ENCODE measurements at regions not wholly inside any gene's neighbourhood (a gene's known extent, or its start where the extent isn't known, plus 50 kb on each side); places are given as distances from the start of the nearest gene placed in this dataset.

GRCh38 chr20:7817286-7817685 lies 123.0 kb downstream of the HAO1 start:
- no peak overlapping the region for H2BK15ac ChIP-seq (ENCODE audit: low read depth, poor library complexity, severe bottlenecking)
- no peaks in the 10 kb centered on the region for H3K79me1 ChIP-seq (replicated peaks; ENCODE audit: low read length, poor library complexity, severe bottlenecking)
- no peak overlapping the region for H2BK12ac ChIP-seq (ENCODE audit: low read length in 2 of 2)
- no peak overlapping the region for H3K4me2 ChIP-seq (ENCODE audit: low read length, poor library complexity, severe bottlenecking)
- no peaks in the 10 kb centered on the region for H3K27me3 ChIP-seq (ENCODE audit: control insufficient read depth in 1 of 2, insufficient read depth in 1 of 2, low read length in 2 of 2)
- no peak overlapping the region for H2BK120ac ChIP-seq (ENCODE audit: low read depth, low read length)
- no CpG with 5 or more reads among the region's 1 CpG for WGBS
- H3K14ac ChIP-seq (ENCODE audit: low read length in 2 of 2) = no peak overlapping the region
- H3K27ac ChIP-seq (ENCODE audit: low read length, poor library complexity, severe bottlenecking) = no peak overlapping the region
- no peak overlapping the region for H3K4ac ChIP-seq (ENCODE audit: low read depth in 1 of 2, low read length in 2 of 2)
- H2BK5ac ChIP-seq (ENCODE audit: low read depth, low read length, poor library complexity, severe bottlenecking) = no peak overlapping the region
- H3K9ac ChIP-seq (ENCODE audit: low read length) = no peak overlapping the region
- no peak overlapping the region for H3K4me3 ChIP-seq (ENCODE audit: insufficient read depth in 1 of 2, low read depth in 1 of 2, low read length in 2 of 2)
- H2AK5ac ChIP-seq (ENCODE audit: low read length, severe bottlenecking) = no peak overlapping the region
- H3K18ac ChIP-seq (ENCODE audit: low read depth in 1 of 2, low read length in 2 of 2) = no peak overlapping the region
- no peak overlapping the region for H3K23ac ChIP-seq (ENCODE audit: low read length in 2 of 2)
- H3K36me3 ChIP-seq (ENCODE audit: control insufficient read depth in 1 of 2, insufficient read depth in 2 of 2, low read depth in 1 of 2, low read length in 2 of 2) = no peaks in the 10 kb centered on the region
- H3K4me1 ChIP-seq (ENCODE audit: control insufficient read depth, insufficient read depth, low read depth, low read length) = no peaks in the 10 kb centered on the region
- H2AFZ ChIP-seq (ENCODE audit: low read depth, low read length) = no peak overlapping the region
- no peak overlapping the region for H4K8ac ChIP-seq (ENCODE audit: low read length)
- H3K9me3 ChIP-seq (ENCODE audit: control insufficient read depth, low read length) = peaks cover 1% of the 10 kb centered on the region
- no peak for DNase-seq
- H4K91ac ChIP-seq (ENCODE audit: low read length) = no peak overlapping the region

- Histone ChIP-seq H3K36me3 (ENCODE audit: control insufficient read depth in 1 of 2, insufficient read depth in 2 of 2, low read depth in 1 of 2, low read length in 2 of 2) (no peaks in the 10 kb centered on the region), H3K9me3 (ENCODE audit: control insufficient read depth, low read length) (no peaks in the 10 kb centered on the region), H3K27me3 (ENCODE audit: control insufficient read depth in 1 of 2, insufficient read depth in 1 of 2, low read length in 2 of 2) (no peaks in the 10 kb centered on the region), H3K18ac (ENCODE audit: low read depth in 1 of 2, low read length in 2 of 2) (no peak overlapping the region), H2BK120ac (ENCODE audit: low read depth, low read length) (no peak overlapping the region), H3K4ac (ENCODE audit: low read depth in 1 of 2, low read length in 2 of 2) (no peak overlapping the region), H3K79me1 (replicated peaks; ENCODE audit: low read length, poor library complexity, severe bottlenecking) (no peaks in the 10 kb centered on the region), H4K8ac (ENCODE audit: low read length) (no peak overlapping the region), H3K14ac (ENCODE audit: low read length in 2 of 2) (no peak overlapping the region), H2BK15ac (ENCODE audit: low read depth, poor library complexity, severe bottlenecking) (no peak overlapping the region), H3K4me1 (ENCODE audit: control insufficient read depth, insufficient read depth, low read depth, low read length) (no peaks in the 10 kb centered on the region), H2AFZ (ENCODE audit: low read depth, low read length) (no peak overlapping the region), H3K23ac (ENCODE audit: low read length in 2 of 2) (no peak overlapping the region), H2BK5ac (ENCODE audit: low read depth, low read length, poor library complexity, severe bottlenecking) (no peak overlapping the region), H4K91ac (ENCODE audit: low read length) (no peak overlapping the region), H3K27ac (ENCODE audit: low read length, poor library complexity, severe bottlenecking) (no peak overlapping the region), H3K4me2 (ENCODE audit: low read length, poor library complexity, severe bottlenecking) (no peak overlapping the region), H3K9ac (ENCODE audit: low read length) (no peak overlapping the region), H2BK12ac (ENCODE audit: low read length in 2 of 2) (no peak overlapping the region), H3K4me3 (ENCODE audit: insufficient read depth in 1 of 2, low read depth in 1 of 2, low read length in 2 of 2) (no peak overlapping the region), H2AK5ac (ENCODE audit: low read length, severe bottlenecking) (no peak overlapping the region)
- WGBS = no CpG with 5 or more reads among the region's 1 CpG
- DNase-seq = no peak
Observed at GRCh38 chr20:7818477-7818876, 121.8 kb downstream of the HAO1 start.

- 91% methylated on average over 4 of the region's 4 CpGs for WGBS
- Histone ChIP-seq H3K9ac (ENCODE audit: low read length) (peak overlapping the region; percentile 28), H3K14ac (ENCODE audit: low read length in 2 of 2) (no peak overlapping the region), H3K79me1 (replicated peaks; ENCODE audit: low read length, poor library complexity, severe bottlenecking) (no peaks in the 10 kb centered on the region), H3K27ac (ENCODE audit: low read length, poor library complexity, severe bottlenecking) (no peak overlapping the region), H3K9me3 (ENCODE audit: control insufficient read depth, low read length) (no peaks in the 10 kb centered on the region), H3K23ac (ENCODE audit: low read length in 2 of 2) (no peak overlapping the region), H2BK15ac (ENCODE audit: low read depth, poor library complexity, severe bottlenecking) (no peak overlapping the region), H3K4me3 (ENCODE audit: insufficient read depth in 1 of 2, low read depth in 1 of 2, low read length in 2 of 2) (no peak overlapping the region), H3K18ac (ENCODE audit: low read depth in 1 of 2, low read length in 2 of 2) (no peak overlapping the region), H3K4me1 (ENCODE audit: control insufficient read depth, insufficient read depth, low read depth, low read length) (no peaks in the 10 kb centered on the region), H4K8ac (ENCODE audit: low read length) (no peak overlapping the region), H3K27me3 (ENCODE audit: control insufficient read depth in 1 of 2, insufficient read depth in 1 of 2, low read length in 2 of 2) (no peaks in the 10 kb centered on the region), H4K91ac (ENCODE audit: low read length) (no peak overlapping the region), H2BK5ac (ENCODE audit: low read depth, low read length, poor library complexity, severe bottlenecking) (no peak overlapping the region), H3K4ac (ENCODE audit: low read depth in 1 of 2, low read length in 2 of 2) (no peak overlapping the region), H2AFZ (ENCODE audit: low read depth, low read length) (no peak overlapping the region), H2AK5ac (ENCODE audit: low read length, severe bottlenecking) (no peak overlapping the region), H2BK12ac (ENCODE audit: low read length in 2 of 2) (no peak overlapping the region), H3K36me3 (ENCODE audit: control insufficient read depth in 1 of 2, insufficient read depth in 2 of 2, low read depth in 1 of 2, low read length in 2 of 2) (no peaks in the 10 kb centered on the region), H3K4me2 (ENCODE audit: low read length, poor library complexity, severe bottlenecking) (no peak overlapping the region), H2BK120ac (ENCODE audit: low read depth, low read length) (no peak overlapping the region)
- no peak for DNase-seq
Observed at GRCh38 chr20:7820897-7821296, 119.4 kb downstream of the HAO1 start.

DNA sequence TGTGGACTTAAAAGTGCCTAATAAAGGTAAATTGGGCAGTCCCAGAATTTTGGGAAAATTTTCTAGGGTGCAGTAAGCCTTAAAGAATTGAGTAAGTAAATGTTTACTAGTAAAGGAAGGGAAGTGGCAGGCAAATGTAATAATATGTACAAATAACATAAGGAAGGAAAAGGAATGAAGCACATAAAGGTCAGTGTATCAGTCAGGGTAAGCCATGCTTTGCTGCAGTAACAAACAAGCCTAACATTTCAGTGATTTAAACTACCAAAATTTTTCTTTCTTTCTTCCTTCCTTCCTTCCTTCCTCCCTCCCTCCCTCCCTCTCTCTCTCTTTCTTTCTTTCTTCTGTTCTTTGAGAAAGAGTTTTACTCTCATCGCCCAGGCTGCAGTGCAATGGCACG lies 117.5 kb downstream of the HAO1 start:
- H4K91ac ChIP-seq (ENCODE audit: low read length) = no peak overlapping the region
- WGBS = 90% methylated on average over 2 of the region's 2 CpGs
- no peak for DNase-seq
- no peak overlapping the region for H3K18ac ChIP-seq (ENCODE audit: low read depth in 1 of 2, low read length in 2 of 2)
- no peak overlapping the region for H3K14ac ChIP-seq (ENCODE audit: low read length in 2 of 2)
- no peaks in the 10 kb centered on the region for H3K4me1 ChIP-seq (ENCODE audit: control insufficient read depth, insufficient read depth, low read depth, low read length)
- H3K36me3 ChIP-seq (ENCODE audit: control insufficient read depth in 1 of 2, insufficient read depth in 2 of 2, low read depth in 1 of 2, low read length in 2 of 2) = no peaks in the 10 kb centered on the region
- no peak overlapping the region for H3K9ac ChIP-seq (ENCODE audit: low read length)
- no peak overlapping the region for H3K27ac ChIP-seq (ENCODE audit: low read length, poor library complexity, severe bottlenecking)
- no peak overlapping the region for H3K4me2 ChIP-seq (ENCODE audit: low read length, poor library complexity, severe bottlenecking)
- H3K79me1 ChIP-seq (replicated peaks; ENCODE audit: low read length, poor library complexity, severe bottlenecking) = no peaks in the 10 kb centered on the region
- H4K8ac ChIP-seq (ENCODE audit: low read length) = no peak overlapping the region
- H3K4ac ChIP-seq (ENCODE audit: low read depth in 1 of 2, low read length in 2 of 2) = no peak overlapping the region
- H3K23ac ChIP-seq (ENCODE audit: low read length in 2 of 2) = no peak overlapping the region
- H2BK120ac ChIP-seq (ENCODE audit: low read depth, low read length) = no peak overlapping the region
- H3K27me3 ChIP-seq (ENCODE audit: control insufficient read depth in 1 of 2, insufficient read depth in 1 of 2, low read length in 2 of 2) = no peaks in the 10 kb centered on the region
- H2BK5ac ChIP-seq (ENCODE audit: low read depth, low read length, poor library complexity, severe bottlenecking) = no peak overlapping the region
- no peak overlapping the region for H2AFZ ChIP-seq (ENCODE audit: low read depth, low read length)
- no peak overlapping the region for H2AK5ac ChIP-seq (ENCODE audit: low read length, severe bottlenecking)
- H3K9me3 ChIP-seq (ENCODE audit: control insufficient read depth, low read length) = no peaks in the 10 kb centered on the region
- H3K4me3 ChIP-seq (ENCODE audit: insufficient read depth in 1 of 2, low read depth in 1 of 2, low read length in 2 of 2) = no peak overlapping the region
- H2BK15ac ChIP-seq (ENCODE audit: low read depth, poor library complexity, severe bottlenecking) = no peak overlapping the region
- no peak overlapping the region for H2BK12ac ChIP-seq (ENCODE audit: low read length in 2 of 2)
